ENCODE measurements at regions not wholly inside any gene's neighbourhood (a gene's known extent, or its start where the extent isn't known, plus 50 kb on each side); places are given as distances from the start of the nearest gene placed in this dataset.

GRCh38 chr16:9328411-9328810 is 237.0 kb downstream of the HAPSTR1 start (continued):
- TF ChIP-seq ZNF565 (CRISPR knock-in tag; conservative IDR thresholded peaks at IDR 0.05; ENCODE audit: low read depth) (no peak), ARNTL (CRISPR knock-in tag; IDR thresholded peaks at IDR 0.05; ENCODE audit: borderline replicate concordance, low read depth) (no peak), ESRRG (CRISPR knock-in tag; IDR thresholded peaks at IDR 0.05) (no peak), TOX (CRISPR knock-in tag; IDR thresholded peaks at IDR 0.05; ENCODE audit: borderline replicate concordance) (no peak), ZFP30 (CRISPR knock-in tag; IDR thresholded peaks at IDR 0.05) (no peak), ZNF8 (CRISPR knock-in tag; IDR thresholded peaks at IDR 0.05) (no peak), ISL1 (CRISPR knock-in tag; IDR thresholded peaks at IDR 0.05) (no peak), TCF4 (CRISPR knock-in tag; IDR thresholded peaks at IDR 0.05; ENCODE audit: borderline replicate concordance) (no peak), PPARA (CRISPR knock-in tag; IDR thresholded peaks at IDR 0.05; ENCODE audit: borderline replicate concordance) (no peak), GLIS3 (CRISPR knock-in tag; IDR thresholded peaks at IDR 0.05) (no peak), OSR1 (CRISPR knock-in tag; IDR thresholded peaks at IDR 0.05) (no peak)
- TF ChIP-seq, protein P1, sequence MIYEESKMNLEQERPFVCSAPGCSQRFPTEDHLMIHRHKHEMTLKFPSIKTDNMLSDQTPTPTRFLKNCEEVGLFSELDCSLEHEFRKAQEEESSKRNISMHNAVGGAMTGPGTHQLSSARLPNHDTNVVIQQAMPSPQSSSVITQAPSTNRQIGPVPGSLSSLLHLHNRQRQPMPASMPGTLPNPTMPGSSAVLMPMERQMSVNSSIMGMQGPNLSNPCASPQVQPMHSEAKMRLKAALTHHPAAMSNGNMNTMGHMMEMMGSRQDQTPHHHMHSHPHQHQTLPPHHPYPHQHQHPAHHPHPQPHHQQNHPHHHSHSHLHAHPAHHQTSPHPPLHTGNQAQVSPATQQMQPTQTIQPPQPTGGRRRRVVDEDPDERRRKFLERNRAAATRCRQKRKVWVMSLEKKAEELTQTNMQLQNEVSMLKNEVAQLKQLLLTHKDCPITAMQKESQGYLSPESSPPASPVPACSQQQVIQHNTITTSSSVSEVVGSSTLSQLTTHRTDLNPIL (CRISPR knock-in tag; IDR thresholded peaks at IDR 0.05; ENCODE audit: low read depth): no peak

GRCh38 chr16:9330095-9330494 is 238.7 kb downstream of the HAPSTR1 start:
- no peak for TF ChIP-seq TCF4 (CRISPR knock-in tag; IDR thresholded peaks at IDR 0.05; ENCODE audit: borderline replicate concordance)
- no peak for TF ChIP-seq ZC3H10 (CRISPR knock-in tag; IDR thresholded peaks at IDR 0.05)
- no peak for TF ChIP-seq ZNF565 (CRISPR knock-in tag; conservative IDR thresholded peaks at IDR 0.05; ENCODE audit: low read depth)
- TF ChIP-seq ZFP30 (CRISPR knock-in tag; IDR thresholded peaks at IDR 0.05): no peak
- TF ChIP-seq SNAI2 (CRISPR knock-in tag; IDR thresholded peaks at IDR 0.05): no peak
- no peak for TF ChIP-seq POU6F1 (CRISPR knock-in tag; IDR thresholded peaks at IDR 0.05; ENCODE audit: borderline replicate concordance, low read depth)
- no peak for TF ChIP-seq CSDC2 (CRISPR knock-in tag; IDR thresholded peaks at IDR 0.05)
- TF ChIP-seq PATZ1 (CRISPR knock-in tag; IDR thresholded peaks at IDR 0.05; ENCODE audit: borderline replicate concordance): no peak
- no peak for TF ChIP-seq ZFP3 (CRISPR knock-in tag; IDR thresholded peaks at IDR 0.05)
- TF ChIP-seq, protein P1 (CRISPR knock-in tag; IDR thresholded peaks at IDR 0.05; ENCODE audit: low read depth): no peak
- no peak for TF ChIP-seq OSR1 (CRISPR knock-in tag; IDR thresholded peaks at IDR 0.05)
- TF ChIP-seq GLIS3 (CRISPR knock-in tag; IDR thresholded peaks at IDR 0.05): no peak
- TF ChIP-seq BACH2 (CRISPR knock-in tag; IDR thresholded peaks at IDR 0.05; ENCODE audit: borderline replicate concordance): no peak
- no peak for TF ChIP-seq TOX (CRISPR knock-in tag; IDR thresholded peaks at IDR 0.05; ENCODE audit: borderline replicate concordance)
- no peak for TF ChIP-seq CSRNP3 (CRISPR knock-in tag; IDR thresholded peaks at IDR 0.05)
- ATAC-seq: no peak

- TF ChIP-seq ESRRG (CRISPR knock-in tag; IDR thresholded peaks at IDR 0.05) (no peak), OSR1 (CRISPR knock-in tag; IDR thresholded peaks at IDR 0.05) (no peak), ARNTL (CRISPR knock-in tag; IDR thresholded peaks at IDR 0.05; ENCODE audit: borderline replicate concordance, low read depth) (no peak), CSRNP3 (CRISPR knock-in tag; IDR thresholded peaks at IDR 0.05) (no peak), CSDC2 (CRISPR knock-in tag; IDR thresholded peaks at IDR 0.05) (no peak), POU6F1 (CRISPR knock-in tag; IDR thresholded peaks at IDR 0.05; ENCODE audit: borderline replicate concordance, low read depth) (no peak), ZNF70 (CRISPR knock-in tag; IDR thresholded peaks at IDR 0.05) (no peak), ZNF565 (CRISPR knock-in tag; conservative IDR thresholded peaks at IDR 0.05; ENCODE audit: low read depth) (no peak), TOX (CRISPR knock-in tag; IDR thresholded peaks at IDR 0.05; ENCODE audit: borderline replicate concordance) (no peak)
- no peak for ATAC-seq
Measured at GRCh38 chr16:9331503-9331902, 240.1 kb downstream of the HAPSTR1 start.

All from SK-N-SH treated with all-trans-retinoic acid at 6 μM for 48 hours (cell line).